SU-DHL-6 (cell line): ENCODE measurements at regions not wholly inside any gene's neighbourhood (a gene's known extent, or its start where the extent isn't known, plus 50 kb on each side); places are given as distances from the start of the nearest gene placed in this dataset.

Experiments
- CTCF ChIP-seq: fragments of 200-600 bp; sonication (generic); IDR thresholded peaks from one replicate; pipeline ENCODE4 v1.5.1; 2017; ENCODE audit warnings: antibody characterized with exemption, mild to moderate bottlenecking, low read length, moderate library complexity; ENCODE audit not compliant: insufficient read depth, poor library complexity, severe bottlenecking
- EZH2phosphoT487 ChIP-seq: fragments of 200-600 bp; sonication (generic), shearing (Covaris generic); conservative IDR thresholded peaks from 2 replicates; pipeline ENCODE4 v1.6.1; 2018; ENCODE audit warnings: mild to moderate bottlenecking, antibody characterized with exemption, low read length, moderate library complexity, mixed read lengths

GRCh38 chr17:21535686-21536375 lies 156.5 kb upstream of the KCNJ18 start:
- no peak for TF ChIP-seq CTCF
- TF ChIP-seq EZH2phosphoT487: no peak
